ENCODE measurements at regions not wholly inside any gene's neighbourhood (a gene's known extent, or its start where the extent isn't known, plus 50 kb on each side); places are given as distances from the start of the nearest gene placed in this dataset.

- no peaks in the 10 kb centered on the region for H3K36me3 ChIP-seq (replicated peaks in 1 of 2; ENCODE audit: control insufficient read depth in 1 of 2, insufficient read depth in 2 of 2, low read length in 2 of 2)
- H3K4me1 ChIP-seq (ENCODE audit: control insufficient read depth in 1 of 2, insufficient read depth in 2 of 2, low read length in 2 of 2): no peaks in the 10 kb centered on the region
- no peak overlapping the region for H3K27ac Mint-ChIP-seq
- no peak for TF ChIP-seq CTCF (IDR thresholded peaks at IDR 0.05)
- H3K9ac ChIP-seq (ENCODE audit: insufficient read depth, low read length, poor library complexity, severe bottlenecking): no peak overlapping the region
- H3K27me3 ChIP-seq (ENCODE audit: control insufficient read depth in 2 of 2, insufficient read depth in 2 of 2, low read length in 2 of 2): no peaks in the 10 kb centered on the region
- no peaks in the 10 kb centered on the region for H3K79me2 ChIP-seq (ENCODE audit: insufficient read depth, low read length)
- no peaks in the 10 kb centered on the region for H3K36me3 Mint-ChIP-seq
- H3K27ac ChIP-seq (ENCODE audit: low read depth in 1 of 2, low read length in 2 of 2): no peak overlapping the region
- H2AFZ ChIP-seq (ENCODE audit: insufficient read depth, low read depth, low read length, poor library complexity, severe bottlenecking): no peak overlapping the region
- no peak overlapping the region for H3K4me3 Mint-ChIP-seq
- H3K4me2 ChIP-seq (replicated peaks; ENCODE audit: extremely low read depth, low read length, poor library complexity, severe bottlenecking): no peak overlapping the region
- H3K9me3 Mint-ChIP-seq: peaks cover 0 to 2% (median 0%) of the 10 kb centered on the region in 7 donors
- no peak for DNase-seq
- H3K4me3 ChIP-seq (replicated peaks in 1 of 3; ENCODE audit: low read depth in 2 of 3, low read length in 3 of 3): no peak overlapping the region
- H3K9me3 ChIP-seq (replicated peaks in 1 of 2; ENCODE audit: control insufficient read depth in 1 of 2, insufficient read depth in 1 of 2, low read length in 2 of 2): no peaks in the 10 kb centered on the region
- no peaks in the 10 kb centered on the region for H3K27me3 Mint-ChIP-seq (ENCODE audit: low read depth in 3 of 3)
- WGBS (ENCODE audit: insufficient coverage): no CpG with 5 or more reads among the region's 3 CpGs
- intact Hi-C loops (cut with micrococcal nuclease): no loop called here
- H3K4me1 Mint-ChIP-seq: no peaks in the 10 kb centered on the region
- no peaks in the 10 kb centered on the region for H4K20me1 ChIP-seq (ENCODE audit: insufficient read depth, low read length)
These were observed 332.8 kb downstream of the SH2D1A start for GRCh38 chrX:124679199-124679598.

GRCh38 chrX:124680287-124680686, 333.9 kb downstream of the SH2D1A start:
- no peak for TF ChIP-seq CTCF (IDR thresholded peaks at IDR 0.05)
- Histone ChIP-seq H3K4me1 (ENCODE audit: control insufficient read depth in 1 of 2, insufficient read depth in 2 of 2, low read length in 2 of 2) (no peaks in the 10 kb centered on the region), H3K4me3 (replicated peaks in 1 of 3; ENCODE audit: low read depth in 2 of 3, low read length in 3 of 3) (no peak overlapping the region), H3K27me3 (ENCODE audit: control insufficient read depth in 2 of 2, insufficient read depth in 2 of 2, low read length in 2 of 2) (no peaks in the 10 kb centered on the region), H3K4me2 (replicated peaks; ENCODE audit: extremely low read depth, low read length, poor library complexity, severe bottlenecking) (no peak overlapping the region), H3K36me3 (replicated peaks in 1 of 2; ENCODE audit: control insufficient read depth in 1 of 2, insufficient read depth in 2 of 2, low read length in 2 of 2) (no peaks in the 10 kb centered on the region), H2AFZ (ENCODE audit: insufficient read depth, low read depth, low read length, poor library complexity, severe bottlenecking) (no peak overlapping the region), H3K9ac (ENCODE audit: insufficient read depth, low read length, poor library complexity, severe bottlenecking) (no peak overlapping the region), H3K27ac (ENCODE audit: low read depth in 1 of 2, low read length in 2 of 2) (no peak overlapping the region), H3K79me2 (ENCODE audit: insufficient read depth, low read length) (no peaks in the 10 kb centered on the region), H4K20me1 (ENCODE audit: insufficient read depth, low read length) (no peaks in the 10 kb centered on the region), H3K9me3 (replicated peaks in 1 of 2; ENCODE audit: control insufficient read depth in 1 of 2, insufficient read depth in 1 of 2, low read length in 2 of 2) (peaks cover 4 to 7% of the 10 kb centered on the region in 2 donors)
- no peaks in the 10 kb centered on the region for H3K27me3 Mint-ChIP-seq (ENCODE audit: low read depth in 3 of 3)
- no peak overlapping the region for H3K4me3 Mint-ChIP-seq
- WGBS (ENCODE audit: insufficient coverage): no CpG with 5 or more reads among the region's 2 CpGs
- intact Hi-C loops (cut with micrococcal nuclease): no loop called here
- DNase-seq: no peak
- no peaks in the 10 kb centered on the region for H3K36me3 Mint-ChIP-seq
- peaks cover 0 to 6% (median 1%) of the 10 kb centered on the region in 7 donors for H3K9me3 Mint-ChIP-seq
- no peaks in the 10 kb centered on the region for H3K4me1 Mint-ChIP-seq
- H3K27ac Mint-ChIP-seq: no peak overlapping the region

All from CD14-positive monocyte (primary cell).